DMS 273 (cell line): ENCODE measurements at regions not wholly inside any gene's neighbourhood (a gene's known extent, or its start where the extent isn't known, plus 50 kb on each side); places are given as distances from the start of the nearest gene placed in this dataset.
"Not testable (repeated sequence)": the region's sequence is repeated elsewhere in the genome, so short reads cannot be mapped to it uniquely, and the experiment has no call there.

ENCODE experiments used
- DNase-seq: peaks from one replicate; lab custom pipeline; 2025; ENCODE audit not compliant: unreplicated experiment; lab: John Stamatoyannopoulos, UW

DNA sequence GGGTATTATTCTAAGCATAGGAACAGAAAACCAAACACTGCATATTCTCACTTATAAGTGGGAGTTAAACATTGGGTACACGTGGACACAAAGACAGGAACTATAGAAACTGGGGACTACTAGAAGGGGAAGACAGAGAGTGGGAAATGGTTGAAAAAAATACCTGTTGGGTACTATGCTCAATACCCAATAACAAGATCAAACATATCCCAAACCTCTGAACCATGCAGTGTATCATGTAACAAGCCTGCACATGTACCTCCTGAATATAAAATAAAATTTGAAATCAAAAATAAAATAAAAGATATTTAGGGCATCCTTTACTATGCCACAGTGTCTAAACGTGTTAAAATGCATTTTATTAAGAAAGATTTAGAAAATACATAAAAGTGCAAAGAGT lies 221.0 kb upstream of the TFPI start:
- DNase-seq = no peak

DNA sequence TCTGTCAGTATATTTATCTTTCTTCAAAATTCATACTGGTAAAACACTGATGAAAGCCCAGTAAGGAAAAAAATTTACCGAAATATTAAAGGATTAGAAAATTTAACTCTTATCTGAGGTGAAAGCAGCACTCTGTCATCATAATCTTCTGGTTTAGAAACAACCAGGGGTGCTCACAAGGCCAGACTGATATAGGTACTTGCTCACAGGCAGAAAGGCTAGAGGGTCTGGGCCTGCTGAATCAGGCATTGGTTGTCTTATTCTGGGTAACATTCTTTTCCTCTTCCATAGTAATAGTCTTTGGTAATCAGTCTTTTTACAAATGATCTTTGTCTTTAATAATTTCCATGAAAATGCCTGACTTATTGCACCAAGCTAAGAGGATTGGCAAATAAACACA lies 221.4 kb upstream of the TFPI start:
- DNase-seq = no peak

DNA sequence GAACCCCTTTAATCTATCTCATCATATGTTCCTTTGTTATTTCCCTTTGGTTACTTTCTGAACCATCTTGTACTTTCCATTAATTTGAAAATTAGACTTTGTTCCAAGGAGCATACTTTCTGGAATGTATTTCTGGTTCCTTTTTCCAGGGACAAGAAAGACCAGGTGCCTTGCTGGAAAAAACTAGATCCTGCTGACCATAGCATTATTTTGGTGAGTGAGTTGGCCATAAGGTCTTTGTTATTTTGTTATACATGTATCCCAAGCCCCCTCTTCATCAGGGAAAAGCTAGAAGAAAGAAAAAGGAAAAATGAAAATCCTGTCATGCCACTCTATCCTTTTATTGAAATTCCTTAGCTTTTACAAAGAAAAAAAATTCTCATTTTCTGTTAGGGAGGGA lies 228.1 kb upstream of the TFPI start:
- no peak for DNase-seq

DNA sequence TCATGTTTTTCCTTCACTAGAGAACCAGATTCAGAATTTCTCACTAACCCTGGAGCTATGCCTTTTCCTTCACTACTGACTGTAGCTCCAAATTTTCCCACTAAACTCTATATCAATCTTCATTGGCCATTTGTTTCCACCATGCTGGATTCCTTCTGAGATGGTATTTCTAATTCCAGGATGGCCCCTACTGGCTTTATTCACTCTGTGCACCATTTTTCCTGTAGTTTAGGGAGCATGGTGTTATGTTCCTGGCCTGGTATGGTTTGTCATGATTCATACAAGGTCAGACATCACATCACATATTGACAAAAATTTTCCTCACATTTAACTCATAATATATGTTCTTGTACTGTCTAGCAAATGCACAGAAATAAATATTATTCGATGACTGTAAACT lies 229.2 kb upstream of the TFPI start:
- DNase-seq = peak; percentile 4

DNA sequence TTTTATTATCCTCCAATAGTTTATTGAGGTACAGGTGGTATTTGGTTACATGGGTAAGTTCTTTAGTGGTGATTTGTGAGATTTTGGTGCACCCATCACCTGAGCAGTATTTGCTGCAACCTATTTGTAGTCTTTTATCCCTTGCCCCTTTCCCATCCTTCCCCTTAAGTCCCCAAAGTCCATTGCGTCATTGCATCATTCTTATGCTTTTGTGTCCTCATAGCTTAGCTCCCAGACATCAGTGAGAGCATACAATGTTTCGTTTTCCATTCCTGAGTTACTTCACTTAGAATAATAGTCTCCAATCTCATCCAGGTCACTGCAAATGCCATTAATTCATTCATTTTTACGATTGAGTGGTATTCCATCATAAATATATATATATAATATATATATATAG lies 229.9 kb upstream of the TFPI start:
- not testable (repeated sequence) for DNase-seq

DNA sequence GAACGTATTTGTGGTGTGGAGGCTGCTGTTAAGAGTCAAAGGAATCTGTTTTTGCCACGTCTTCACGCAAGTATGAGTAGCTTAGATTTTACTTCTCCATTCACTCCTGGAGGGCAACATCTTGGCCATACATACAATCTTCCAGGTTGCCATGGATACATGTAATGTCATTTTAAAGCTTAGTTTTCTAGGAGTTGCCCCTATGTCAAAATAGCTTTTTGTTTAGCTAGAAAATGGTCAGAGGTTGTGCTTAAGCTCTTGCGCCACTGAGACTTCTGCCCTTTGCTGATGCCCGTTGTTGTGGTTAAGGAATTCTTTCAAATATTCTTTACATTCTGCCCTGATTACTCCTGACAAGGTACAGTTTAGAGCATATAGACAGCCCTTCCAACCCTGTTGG lies 245.4 kb upstream of the TFPI start:
- no peak for DNase-seq

DNA sequence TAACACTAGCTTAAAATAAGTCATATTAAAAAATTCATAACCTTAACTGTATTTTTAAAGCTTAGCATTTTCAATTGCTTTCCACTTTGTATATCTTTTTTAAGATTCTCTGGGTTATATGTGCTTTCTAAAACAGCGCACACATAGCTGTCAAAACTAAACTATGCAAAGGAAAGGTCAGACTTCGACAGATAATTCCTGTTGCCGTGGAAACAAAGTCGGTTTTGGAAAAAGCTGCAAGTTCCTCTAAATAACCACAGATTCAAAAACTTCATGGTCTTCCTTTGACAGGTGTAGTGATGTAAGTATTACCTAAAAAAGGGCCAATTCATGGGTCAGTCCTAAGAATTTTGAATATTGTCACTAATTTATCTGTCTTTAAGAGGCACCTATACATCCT lies 249.6 kb upstream of the TFPI start:
- DNase-seq = no peak

DNA sequence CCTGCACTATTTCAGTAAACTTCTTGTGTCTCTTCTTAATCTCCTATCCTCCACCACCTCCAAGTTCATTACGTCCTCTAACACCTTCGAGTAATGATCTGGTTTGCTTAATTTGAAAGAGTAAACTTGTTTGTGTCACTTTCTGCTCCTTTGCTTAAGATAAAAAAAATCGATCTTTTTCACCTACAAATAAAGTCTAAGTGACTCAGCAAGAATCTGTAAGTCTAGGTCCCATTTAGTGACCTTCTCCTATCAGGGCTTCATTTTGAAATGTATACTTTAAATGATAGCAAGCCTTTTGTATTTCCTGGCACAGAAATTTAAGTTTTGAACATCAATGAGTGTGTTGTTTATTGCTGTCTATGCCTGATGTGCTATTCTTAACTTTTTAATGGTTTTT lies 260.9 kb upstream of the TFPI start:
- no peak for DNase-seq

DNA sequence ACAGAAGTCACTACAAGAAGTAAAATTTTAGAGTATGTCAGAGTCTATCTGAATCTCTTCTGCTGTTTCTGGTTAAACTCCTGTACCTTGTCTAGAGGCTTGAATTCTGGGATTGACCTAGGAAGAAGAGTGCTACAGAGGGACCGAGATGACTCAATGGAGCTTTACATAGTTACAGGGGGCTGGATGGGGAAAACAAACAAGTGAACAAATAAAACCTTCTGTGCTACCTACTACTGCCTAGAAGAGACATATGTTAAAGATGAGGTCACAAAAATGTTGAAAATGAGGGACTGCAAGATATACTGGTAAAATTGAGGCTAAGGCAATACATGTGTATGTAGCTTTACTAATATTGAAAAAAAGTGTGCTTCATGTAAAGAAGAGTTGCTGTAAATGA lies 265.4 kb upstream of the TFPI start:
- no peak for DNase-seq

DNA sequence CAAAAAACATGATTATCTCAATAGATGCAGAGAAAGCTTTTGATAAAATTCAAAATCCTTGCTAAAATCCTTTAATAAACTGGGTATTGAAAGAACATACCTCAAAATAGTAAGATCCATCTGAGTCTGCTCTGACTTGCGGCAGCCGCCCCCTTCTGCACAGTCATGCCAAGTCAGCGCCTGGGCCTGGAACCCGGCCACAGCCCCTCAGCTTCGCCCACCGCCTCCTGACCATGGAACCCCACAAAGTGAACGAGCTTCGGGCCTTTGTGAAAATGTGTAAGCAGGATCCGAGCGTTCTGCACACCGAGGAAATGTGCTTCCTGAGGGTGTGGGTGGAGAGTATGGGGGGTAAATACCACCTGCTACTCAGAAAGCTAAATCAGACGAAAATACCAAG lies 270.9 kb upstream of the TFPI start:
- no peak for DNase-seq

DNA sequence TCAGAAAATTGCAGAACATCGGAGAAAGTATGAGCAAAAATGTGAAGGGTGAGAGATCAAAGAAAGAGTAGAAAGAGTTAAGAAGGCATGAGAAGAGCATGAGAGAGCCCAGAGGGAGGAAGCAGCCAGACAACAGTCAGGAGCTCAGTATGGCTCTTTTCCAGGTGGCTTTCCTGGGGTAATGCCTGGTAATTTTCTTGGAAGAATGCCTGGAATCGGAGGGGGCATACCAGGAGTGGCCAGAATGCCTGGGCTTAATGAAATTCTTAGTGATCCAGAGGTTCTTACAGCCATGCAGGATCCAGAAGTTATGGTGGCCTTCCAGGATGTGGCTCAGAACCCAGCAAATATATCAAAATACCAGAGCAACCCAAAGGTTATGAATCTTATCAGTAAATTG lies 271.8 kb upstream of the TFPI start:
- DNase-seq = peak; percentile 64

DNA sequence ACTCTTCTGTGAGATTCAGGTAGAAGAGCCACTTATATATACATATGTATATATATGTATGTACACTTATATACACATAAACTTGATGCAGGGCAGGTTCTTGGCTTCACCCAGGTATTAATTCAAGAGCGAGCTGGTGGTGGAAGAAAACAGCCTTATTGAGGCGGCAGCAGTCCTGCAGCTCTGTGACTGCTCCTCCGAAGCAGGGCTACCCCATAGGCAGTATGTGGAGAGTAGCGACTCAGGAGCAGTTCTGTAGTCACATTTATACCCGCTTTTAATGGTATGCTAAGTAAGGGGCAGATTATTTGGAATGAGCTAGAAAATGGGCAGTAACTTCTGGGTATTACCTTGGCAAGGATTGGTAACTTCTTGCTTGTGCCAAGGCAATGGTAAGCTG lies 280.6 kb upstream of the TFPI start:
- no peak for DNase-seq

DNA sequence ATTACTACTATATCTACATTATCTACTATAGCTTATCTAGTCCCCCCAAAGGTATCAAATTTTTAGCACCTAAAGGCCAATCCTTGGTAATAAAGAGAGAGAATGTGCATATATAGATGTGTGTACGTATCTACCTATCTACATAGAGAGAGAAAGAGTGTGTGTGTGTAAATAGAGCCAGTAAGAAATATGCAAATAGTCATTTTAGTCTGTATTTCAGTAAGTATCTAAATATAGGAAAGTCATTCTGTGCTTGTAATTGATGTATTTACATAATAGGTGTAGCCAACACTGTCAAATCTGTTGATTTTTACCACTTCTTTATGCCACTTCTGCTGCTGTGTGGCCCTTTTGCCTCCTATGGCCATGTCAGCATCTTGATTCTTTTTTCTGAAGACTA lies 284.5 kb upstream of the TFPI start:
- DNase-seq = no peak

DNA sequence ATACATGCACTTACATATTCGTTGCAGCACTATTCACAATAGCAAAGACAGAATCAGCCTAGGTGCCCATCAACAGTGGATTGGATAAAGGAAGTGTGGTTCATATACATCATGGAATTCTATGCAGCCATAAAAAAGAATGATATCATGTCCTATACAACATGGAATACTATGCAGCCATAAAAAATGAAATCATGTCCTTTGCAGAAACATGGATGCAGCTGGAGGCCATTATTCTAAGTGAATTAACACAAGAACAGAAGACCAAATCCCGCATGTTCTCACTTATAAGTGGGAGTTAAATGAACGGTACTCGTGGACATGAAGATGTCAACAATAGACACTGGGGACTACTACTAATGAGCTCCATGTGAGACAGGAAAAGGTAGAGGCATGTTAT lies 288.1 kb upstream of the TFPI start:
- DNase-seq = no peak

DNA sequence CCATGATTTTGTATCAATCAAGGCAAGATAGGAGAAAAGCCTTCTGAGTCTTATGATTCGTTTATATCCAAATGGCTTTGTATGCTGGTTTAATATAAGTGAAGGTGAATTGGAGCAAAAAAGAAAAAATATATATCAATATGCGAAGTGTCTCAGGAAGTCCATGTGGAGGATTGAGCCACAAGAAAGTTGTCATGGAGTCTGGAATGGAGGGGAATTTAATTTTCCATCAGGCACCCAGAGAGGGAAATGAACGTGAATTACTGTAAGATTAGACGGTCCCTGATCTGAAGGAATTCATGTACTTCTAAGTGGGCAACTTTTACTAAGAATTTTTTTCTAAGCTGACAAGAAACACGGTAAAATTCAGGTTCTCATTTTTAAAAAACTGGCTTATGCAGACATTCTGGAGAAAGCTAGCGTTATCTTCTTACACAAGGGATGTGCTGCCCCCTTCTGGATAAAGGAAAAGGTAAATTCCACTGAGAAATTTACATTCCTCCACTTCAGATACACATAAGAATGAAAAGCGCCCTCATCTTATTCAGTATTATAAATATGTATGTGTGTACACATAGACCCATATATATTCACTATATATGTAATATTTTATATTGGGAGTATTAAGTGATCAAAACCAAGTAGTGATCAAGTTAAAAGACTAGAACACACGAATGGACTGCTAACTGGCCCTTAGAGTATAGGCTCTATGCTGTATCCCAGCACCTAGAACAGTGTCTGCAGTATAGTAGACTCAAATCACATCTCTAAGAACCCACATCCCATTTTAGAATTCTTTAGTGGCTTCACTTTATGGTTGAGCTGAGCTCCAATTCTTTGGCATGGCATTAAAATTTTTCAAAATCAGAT lies 289.0 kb upstream of the TFPI start:
- DNase-seq = peak; percentile 83

DNA sequence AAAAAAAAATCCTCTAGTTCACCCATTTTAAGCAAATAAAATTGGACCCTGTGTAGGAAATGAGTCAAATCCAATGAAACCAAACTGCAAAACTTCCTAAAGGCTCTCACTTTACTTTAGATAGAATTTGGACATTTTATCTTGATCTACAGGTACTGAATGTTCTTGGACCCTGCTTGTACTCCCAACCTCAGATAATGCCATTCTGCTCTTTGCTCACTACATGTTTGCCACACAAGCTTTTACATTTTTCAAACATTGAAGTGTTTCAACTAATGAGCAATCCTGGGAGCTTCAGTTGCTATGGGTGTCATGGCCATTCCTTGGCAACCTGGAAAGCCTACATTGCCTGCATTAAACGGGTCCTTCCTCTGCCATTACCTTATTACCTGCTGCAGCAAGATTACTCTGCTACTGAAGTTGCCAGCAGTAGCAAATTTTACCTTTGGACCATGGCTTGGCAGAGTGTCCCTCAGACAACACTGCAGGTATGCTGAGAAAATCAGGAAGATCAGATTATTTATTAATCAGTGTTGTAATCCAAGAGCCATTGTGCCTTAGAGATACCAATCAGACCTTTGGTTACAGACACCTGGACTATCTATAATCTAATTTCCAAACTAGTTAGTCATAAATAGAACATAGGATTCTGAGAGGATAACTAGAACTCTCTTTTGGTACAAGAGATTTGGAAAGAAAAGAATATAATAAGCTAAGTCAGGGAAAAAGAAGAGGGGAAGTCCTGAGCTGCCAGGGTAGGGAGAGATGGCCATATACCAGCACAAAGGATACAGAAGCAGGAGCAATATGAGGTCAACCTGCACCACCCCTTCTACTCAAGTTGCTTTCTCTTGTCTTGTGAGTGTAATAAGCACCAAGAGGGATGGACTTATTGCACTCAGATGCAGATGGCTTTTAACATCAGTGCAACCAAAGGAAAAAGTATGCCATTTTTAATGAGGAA lies 293.3 kb upstream of the TFPI start:
- DNase-seq = no peak

DNA sequence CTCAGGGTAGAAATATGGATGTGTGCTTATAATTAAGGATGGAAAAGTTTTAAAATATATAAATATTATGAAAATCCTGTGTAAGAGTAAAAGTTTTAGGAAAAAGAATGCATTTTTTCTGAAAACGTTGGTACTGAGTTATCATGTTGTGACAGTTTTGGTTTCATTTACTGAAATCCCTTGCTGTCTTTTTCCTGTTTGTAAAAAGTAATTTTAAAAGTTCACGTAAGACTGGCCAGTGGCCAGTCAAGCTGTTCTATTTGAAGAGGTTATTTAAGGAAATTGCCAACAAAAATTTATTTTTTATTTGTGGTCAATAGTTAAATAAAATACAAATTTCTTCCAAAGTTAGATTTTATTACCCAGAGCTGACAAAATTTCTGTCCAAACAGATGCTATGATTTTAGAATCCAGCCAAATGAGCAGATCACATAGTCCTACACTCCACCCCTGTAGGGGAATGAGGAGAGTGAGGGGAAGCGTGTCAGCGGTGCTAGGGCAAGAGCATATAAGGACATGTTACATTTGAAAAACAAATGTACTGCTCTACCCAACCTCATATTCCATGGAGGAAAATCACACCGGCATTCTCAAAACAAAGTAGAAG lies 297.8 kb upstream of the TFPI start:
- no peak for DNase-seq

DNA sequence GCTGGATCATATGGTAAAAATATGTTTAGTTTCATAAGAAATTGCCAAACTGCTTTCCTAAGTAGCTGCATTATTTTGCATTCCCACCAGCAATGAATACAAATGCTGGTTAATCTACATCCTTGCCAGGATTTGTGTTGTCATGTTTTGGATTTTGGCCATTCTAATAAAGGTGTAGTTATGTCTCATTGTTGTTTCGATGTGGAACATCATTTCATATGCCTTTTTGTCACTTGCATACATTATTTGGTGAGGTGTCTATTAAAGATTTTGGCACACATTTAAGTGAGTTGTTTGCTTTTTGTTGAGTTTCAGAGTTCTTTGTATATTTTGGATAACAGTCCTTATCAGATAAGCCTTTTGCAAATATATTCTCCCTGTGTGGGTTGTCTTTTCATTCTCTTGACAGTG lies 299.2 kb upstream of the TFPI start:
- DNase-seq = no peak

DNA sequence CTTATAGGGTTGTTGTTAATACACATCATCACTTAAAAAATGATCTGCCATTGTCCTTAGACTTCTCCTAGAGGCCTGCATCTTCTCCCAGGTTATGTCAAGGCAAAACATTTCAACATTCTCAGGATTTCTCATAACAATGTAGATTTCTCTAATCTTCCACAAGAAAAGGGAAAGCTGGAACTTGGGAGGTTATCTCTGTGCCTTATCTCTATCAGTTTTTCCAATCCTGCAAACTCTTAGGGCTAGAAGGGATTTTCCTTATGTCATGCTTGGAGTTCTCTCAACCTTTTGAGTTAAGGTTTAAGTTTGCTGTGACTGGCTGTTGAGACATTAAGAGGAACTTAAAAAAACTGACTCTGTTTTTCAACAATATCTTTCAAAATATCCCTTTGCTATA lies 300.6 kb upstream of the TFPI start:
- DNase-seq = no peak

DNA sequence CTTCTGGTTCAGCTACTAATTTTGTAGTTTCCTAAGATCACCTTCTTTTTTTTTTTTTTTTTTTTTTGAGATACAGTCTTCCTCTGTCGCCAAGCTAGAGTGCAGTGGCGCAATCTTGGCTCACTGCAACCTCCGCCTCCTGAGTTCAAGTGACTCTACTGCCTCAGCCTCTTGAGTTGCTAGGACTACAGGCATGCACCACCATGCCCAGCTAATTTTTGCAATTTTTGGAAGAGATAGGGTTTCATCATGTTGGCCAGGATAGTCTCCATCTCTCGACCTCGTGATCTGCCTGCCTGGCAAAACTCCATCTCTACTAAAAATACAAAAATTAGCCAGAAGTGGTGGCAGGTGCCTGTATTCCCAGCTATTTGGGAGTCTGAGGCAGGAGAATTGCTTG lies 301.5 kb upstream of the TFPI start:
- DNase-seq = no peak

DNA sequence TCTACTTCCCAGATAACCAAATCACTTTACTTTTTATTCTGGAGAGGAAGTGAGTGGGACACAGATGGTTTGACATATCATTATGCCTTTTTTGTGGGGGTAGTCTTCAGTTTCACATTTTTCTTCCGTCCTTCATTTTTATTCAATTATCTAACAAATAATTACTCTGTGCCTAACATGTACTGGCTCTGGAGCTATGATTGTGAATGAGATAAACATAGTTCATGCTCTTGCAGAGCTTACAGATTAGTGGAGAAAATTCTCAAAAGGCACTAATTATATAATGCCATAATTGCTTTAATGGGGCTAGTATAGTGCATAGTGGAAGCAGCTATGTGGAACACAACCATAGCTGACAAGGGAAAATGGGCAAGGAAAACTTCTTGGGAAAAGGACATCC lies 303.6 kb upstream of the TFPI start:
- DNase-seq = no peak

DNA sequence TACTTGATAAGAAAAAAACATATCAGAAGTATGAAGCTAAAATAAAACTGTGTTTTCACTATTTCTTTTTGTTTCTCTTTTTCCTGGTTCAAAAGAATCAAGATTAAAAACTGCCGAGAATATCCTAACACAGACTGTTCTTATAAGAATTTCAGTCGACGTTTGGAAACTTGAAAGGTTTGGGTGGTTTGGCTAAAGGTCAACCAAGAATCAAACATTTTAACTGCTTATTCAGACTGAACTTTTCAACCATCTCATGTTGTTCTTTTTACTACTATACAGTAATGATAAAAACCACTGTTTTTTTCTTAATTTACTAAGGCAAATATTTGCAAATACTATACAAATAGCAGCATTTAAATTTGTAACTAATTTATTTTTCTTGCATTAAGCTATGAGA lies 308.5 kb upstream of the TFPI start:
- DNase-seq = no peak
